ENCODE measurements at regions not wholly inside any gene's neighbourhood (a gene's known extent, or its start where the extent isn't known, plus 50 kb on each side); places are given as distances from the start of the nearest gene placed in this dataset.

GRCh38 chr2:129735576-129735975 is 243.9 kb upstream of the RAB6C start:
- no peak for TF ChIP-seq CTCF (IDR thresholded peaks at IDR 0.05; ENCODE audit: low read depth, low read length)
- no peak for DNase-seq (ENCODE audit: low read depth in 2 of 2)
- no peak overlapping the region for H3K4me3 ChIP-seq (replicated peaks in 1 of 2; ENCODE audit: low read depth in 2 of 2, low read length in 2 of 2)

- TF ChIP-seq CTCF (IDR thresholded peaks at IDR 0.05; ENCODE audit: low read depth, low read length): no peak
- DNase-seq (ENCODE audit: low read depth in 2 of 2): no peak
- H3K4me3 ChIP-seq (replicated peaks in 1 of 2; ENCODE audit: low read depth in 2 of 2, low read length in 2 of 2): no peak overlapping the region
Measured at GRCh38 chr2:129737660-129738527, 241.6 kb upstream of the RAB6C start.

GRCh38 chr2:129738799-129739198 is 240.7 kb upstream of the RAB6C start:
- DNase-seq (ENCODE audit: low read depth in 2 of 2): no peak
- H3K4me3 ChIP-seq (replicated peaks in 1 of 2; ENCODE audit: low read depth in 2 of 2, low read length in 2 of 2): no peak overlapping the region
- no peak for TF ChIP-seq CTCF (IDR thresholded peaks at IDR 0.05; ENCODE audit: low read depth, low read length)

GRCh38 chr2:129740504-129740903 is 239.0 kb upstream of the RAB6C start:
- DNase-seq (ENCODE audit: low read depth in 2 of 2): no peak
- no peak for TF ChIP-seq CTCF (IDR thresholded peaks at IDR 0.05; ENCODE audit: low read depth, low read length)
- H3K4me3 ChIP-seq (replicated peaks in 1 of 2; ENCODE audit: low read depth in 2 of 2, low read length in 2 of 2): no peak overlapping the region

GRCh38 chr2:129741165-129741564 is 238.3 kb upstream of the RAB6C start:
- DNase-seq (ENCODE audit: low read depth in 2 of 2): no peak
- no peak for TF ChIP-seq CTCF (IDR thresholded peaks at IDR 0.05; ENCODE audit: low read depth, low read length)
- no peak overlapping the region for H3K4me3 ChIP-seq (replicated peaks in 1 of 2; ENCODE audit: low read depth in 2 of 2, low read length in 2 of 2)

- no peak overlapping the region for H3K4me3 ChIP-seq (replicated peaks in 1 of 2; ENCODE audit: low read depth in 2 of 2, low read length in 2 of 2)
- no peak for TF ChIP-seq CTCF (IDR thresholded peaks at IDR 0.05; ENCODE audit: low read depth, low read length)
- no peak for DNase-seq (ENCODE audit: low read depth in 2 of 2)
Measured at GRCh38 chr2:129741623-129742022, 237.8 kb upstream of the RAB6C start.
